Left ventricle myocardium inferior (tissue), 1 donor: ENCODE measurements at regions not wholly inside any gene's neighbourhood (a gene's known extent, or its start where the extent isn't known, plus 50 kb on each side); places are given as distances from the start of the nearest gene placed in this dataset.
"Not testable (repeated sequence)": the region's sequence is repeated elsewhere in the genome, so short reads cannot be mapped to it uniquely, and the experiment has no call there.

Experiments
- DNase-seq: peaks from one replicate; pipeline ENCODE4 v3.0.0-alpha.2; 2020
- H3K27ac ChIP-seq: fragments of 200-600 bp; replicated peaks from 2 replicates; pipeline ENCODE4 v1.8.0; 2021
- H3K27me3 ChIP-seq: fragments of 200-600 bp; 2 replicates; pipeline ENCODE4 v1.8.0; 2021; ENCODE audit warnings: low read depth
- H3K36me3 ChIP-seq: fragments of 200-600 bp; 2 replicates; pipeline ENCODE4 v1.8.0; 2021
- H3K4me1 ChIP-seq: fragments of 200-600 bp; 2 replicates; pipeline ENCODE4 v1.8.0; 2021
- H3K4me3 ChIP-seq: fragments of 200-600 bp; 2 replicates; pipeline ENCODE4 v1.8.0; 2021; ENCODE audit warnings: mild to moderate bottlenecking, moderate library complexity
- H3K9me3 ChIP-seq: fragments of 200-600 bp; replicated peaks from 2 replicates; pipeline ENCODE4 v1.8.0; 2021
- intact Hi-C: fragments of 100-400 bp; cut with micrococcal nuclease; formaldehyde crosslinking; loops from one replicate; pipeline ENCODE4 v1.11.0; 2022
- donor health status: DM: no; HTN: yes; CAD: no; lungs with severe emphysema.

DNA sequence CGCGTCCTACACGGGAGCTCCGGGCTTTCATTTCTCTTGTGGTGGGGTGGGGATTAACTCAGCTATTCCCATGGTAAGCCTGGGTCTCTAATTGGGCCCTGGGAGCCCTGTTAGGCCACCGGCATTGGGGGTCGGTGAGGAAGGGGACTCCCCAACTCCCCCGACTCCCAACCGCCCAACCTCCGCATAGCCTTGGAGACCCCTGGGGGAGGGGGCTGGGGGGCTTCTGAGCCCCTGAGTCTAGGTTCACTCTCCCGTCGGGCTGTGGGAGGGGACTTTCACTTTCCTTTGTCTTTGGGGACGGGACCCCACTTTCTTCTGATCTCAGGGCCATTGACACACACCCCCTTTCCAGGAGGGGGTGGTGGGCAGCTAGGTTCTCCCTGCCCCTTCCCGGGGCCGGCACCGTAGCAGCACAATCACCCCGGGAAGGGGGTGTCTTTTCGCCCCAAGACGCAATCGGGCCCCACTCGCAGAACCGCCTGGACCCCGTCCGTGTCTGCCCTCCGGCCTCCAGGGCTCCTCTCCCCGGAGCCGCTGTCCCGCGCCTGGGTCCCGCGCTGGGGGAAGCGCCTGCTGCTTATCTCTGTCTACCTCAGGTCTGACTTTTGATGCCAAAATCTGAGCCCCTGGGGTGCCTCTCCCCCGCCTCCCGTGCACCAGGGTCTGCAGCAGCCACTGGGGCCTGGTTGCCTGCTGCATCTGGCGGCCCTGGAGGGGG lies 69.6 kb upstream of the ZNF658 start:
- H3K27me3 ChIP-seq, H3K4me3 ChIP-seq, DNase-seq, H3K9me3 ChIP-seq, intact Hi-C loops, H3K4me1 ChIP-seq, H3K27ac ChIP-seq, H3K36me3 ChIP-seq: not testable (repeated sequence)

DNA sequence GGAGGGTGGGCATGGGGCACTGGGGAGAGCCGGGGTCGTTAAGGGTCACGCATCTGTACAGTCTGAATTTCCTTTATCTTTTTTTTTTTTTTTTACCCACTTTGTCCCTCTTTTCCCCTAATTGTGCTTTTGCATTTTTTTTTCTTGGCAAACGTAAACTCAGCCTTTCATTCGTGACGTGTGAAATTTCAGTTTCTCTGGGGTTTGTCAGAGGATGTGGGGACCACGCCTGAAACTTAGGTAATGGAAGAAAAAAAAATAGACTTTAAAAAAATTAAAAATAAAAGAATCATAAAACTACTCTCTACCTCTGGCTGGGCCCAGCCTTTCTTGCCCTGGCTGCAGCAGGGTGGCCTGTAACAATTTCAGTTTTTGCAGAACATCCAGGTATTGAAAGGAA lies 68.3 kb upstream of the ZNF658 start:
- DNase-seq, intact Hi-C loops, H3K36me3 ChIP-seq, H3K9me3 ChIP-seq, H3K27ac ChIP-seq, H3K4me1 ChIP-seq, H3K4me3 ChIP-seq, H3K27me3 ChIP-seq: not testable (repeated sequence)

DNA sequence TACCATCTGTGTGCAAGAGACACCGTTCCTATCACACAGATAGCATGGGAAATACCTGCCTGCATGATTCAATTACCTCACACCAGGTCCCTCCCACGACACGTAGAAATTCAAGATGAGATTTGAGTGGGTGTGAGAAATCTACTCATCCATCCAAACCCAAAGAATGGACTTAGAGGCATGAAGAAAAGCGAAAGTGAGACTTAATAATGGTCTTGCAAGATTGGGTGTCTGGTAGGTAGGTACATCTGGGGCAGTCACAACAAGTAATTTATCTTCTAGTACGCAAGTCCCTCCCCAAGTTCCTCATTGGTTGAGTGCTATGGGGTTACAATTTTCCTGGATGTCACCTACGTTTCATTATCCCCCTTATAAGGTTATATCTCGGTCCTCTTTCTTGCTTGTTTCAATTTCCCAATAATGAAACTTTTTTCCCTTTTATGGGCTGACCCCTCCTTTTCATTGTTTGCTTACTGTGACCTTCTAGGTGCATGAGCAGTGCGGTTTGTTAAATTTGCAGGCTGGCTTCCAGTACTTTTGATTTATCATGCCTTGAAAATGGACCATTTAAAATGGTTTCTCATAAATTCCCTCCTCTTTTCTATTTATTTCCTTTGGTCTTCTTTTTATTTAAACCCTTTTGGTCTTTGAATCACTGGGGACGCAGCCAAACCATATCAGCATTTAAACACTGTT lies 63.1 kb upstream of the ZNF658 start:
- intact Hi-C loops, H3K36me3 ChIP-seq, H3K4me1 ChIP-seq, H3K27me3 ChIP-seq, H3K9me3 ChIP-seq, H3K4me3 ChIP-seq, H3K27ac ChIP-seq, DNase-seq: not testable (repeated sequence)
